ENCODE measurements at regions not wholly inside any gene's neighbourhood (a gene's known extent, or its start where the extent isn't known, plus 50 kb on each side); places are given as distances from the start of the nearest gene placed in this dataset.

- Histone ChIP-seq H3K4me3 (ENCODE audit: low read depth, low read length) (no peak overlapping the region), H3K4me1 (ENCODE audit: control insufficient read depth, insufficient read depth, low read length) (no peaks in the 10 kb centered on the region), H3K27ac (ENCODE audit: extremely low read depth, low read depth, low read length) (no peak overlapping the region), H3K36me3 (ENCODE audit: control insufficient read depth in 2 of 2, insufficient read depth in 1 of 2, low read length in 2 of 2) (no peaks in the 10 kb centered on the region), H3K9me3 (ENCODE audit: control insufficient read depth, insufficient read depth, low read depth, low read length) (no peaks in the 10 kb centered on the region)
- CTCF ChIA-PET = no interaction called here
- POLR2A ChIA-PET = no interaction called here
- TF ChIP-seq ZNF324 (tag by site-specific recombination; IDR thresholded peaks at IDR 0.05) (no peak), ZNF624 (tag by site-specific recombination; IDR thresholded peaks at IDR 0.05) (no peak), ZNF157 (tag by site-specific recombination; IDR thresholded peaks at IDR 0.05) (no peak), ZNF501 (tag by site-specific recombination; IDR thresholded peaks at IDR 0.05) (no peak), ZBTB7A (tag by site-specific recombination; IDR thresholded peaks at IDR 0.05; ENCODE audit: low read depth) (no peak), ZNF518A (tag by site-specific recombination; conservative IDR thresholded peaks at IDR 0.05; ENCODE audit: low read depth) (no peak), ZNF792 (tag by site-specific recombination; IDR thresholded peaks at IDR 0.05) (no peak), ZNF639 (tag by site-specific recombination; IDR thresholded peaks at IDR 0.05) (no peak), SETDB1 (IDR thresholded peaks at IDR 0.05; ENCODE audit: insufficient read length, low read length) (no peak), ZBTB21 (tag by site-specific recombination; IDR thresholded peaks at IDR 0.05) (no peak), INSM2 (tag by site-specific recombination; IDR thresholded peaks at IDR 0.05) (no peak), REPIN1 (tag by site-specific recombination; IDR thresholded peaks at IDR 0.05; ENCODE audit: low read depth) (no peak), ZNF138 (tag by site-specific recombination; IDR thresholded peaks at IDR 0.05; ENCODE audit: borderline replicate concordance) (no peak)
These were observed 648.7 kb downstream of the IRX1 start for GRCh38 chr5:4244306-4244705.

GRCh38 chr5:4245076-4245475 lies 649.4 kb downstream of the IRX1 start:
- Histone ChIP-seq H3K4me1 (ENCODE audit: control insufficient read depth, insufficient read depth, low read length) (no peaks in the 10 kb centered on the region), H3K4me3 (ENCODE audit: low read depth, low read length) (no peak overlapping the region), H3K9me3 (ENCODE audit: control insufficient read depth, insufficient read depth, low read depth, low read length) (no peaks in the 10 kb centered on the region), H3K36me3 (ENCODE audit: control insufficient read depth in 2 of 2, insufficient read depth in 1 of 2, low read length in 2 of 2) (no peaks in the 10 kb centered on the region), H3K27ac (ENCODE audit: extremely low read depth, low read depth, low read length) (no peak overlapping the region)
- no peak for TF ChIP-seq ZNF302 (tag by site-specific recombination; IDR thresholded peaks at IDR 0.05; ENCODE audit: low read depth)
- peak; percentile 56; the same call in 1 of the 2 replicates for TF ChIP-seq ZNF366 (tag by site-specific recombination; conservative IDR thresholded peaks at IDR 0.05)
- TF ChIP-seq ZNF239 (tag by site-specific recombination; IDR thresholded peaks at IDR 0.05) = no peak
- no peak for TF ChIP-seq ZNF157 (tag by site-specific recombination; IDR thresholded peaks at IDR 0.05)
- TF ChIP-seq ZNF704 (tag by site-specific recombination; IDR thresholded peaks at IDR 0.05) = no peak
- TF ChIP-seq ZBTB7A (tag by site-specific recombination; IDR thresholded peaks at IDR 0.05; ENCODE audit: low read depth) = no peak
- no peak for TF ChIP-seq ZNF221 (tag by site-specific recombination; IDR thresholded peaks at IDR 0.05; ENCODE audit: borderline replicate concordance)
- CTCF ChIA-PET = interaction anchor here (0.6 kb wide), 1 partner anchor 101 kb away, joined by 3 read pairs; no protein-coding TSS in a partner anchor
- POLR2A ChIA-PET = no interaction called here
